ENCODE measurements at regions not wholly inside any gene's neighbourhood (a gene's known extent, or its start where the extent isn't known, plus 50 kb on each side); places are given as distances from the start of the nearest gene placed in this dataset.

- TF ChIP-seq CTCF (IDR thresholded peaks at IDR 0.05; ENCODE audit: low read length) (no peak), EZH2 (IDR thresholded peaks at IDR 0.05; ENCODE audit: borderline replicate concordance, low read length) (no peak)
Observed at GRCh38 chr9:26689041-26689440, 203.6 kb downstream of the CAAP1 start.
